Esophagus muscularis mucosa (tissue), 4 donors: ENCODE measurements at regions not wholly inside any gene's neighbourhood (a gene's known extent, or its start where the extent isn't known, plus 50 kb on each side); places are given as distances from the start of the nearest gene placed in this dataset.

Source experiments
- EP300 ChIP-seq: sonication (generic); formaldehyde crosslinking; IDR thresholded peaks from one replicate; pipeline ENCODE4 v1.6.1; 2017; ENCODE audit warnings: antibody characterized with exemption
- POLR2A ChIP-seq: fragments of 450-650 bp; IDR thresholded peaks from one replicate; pipeline ENCODE4 v1.6.1; 2017; ENCODE audit warnings: antibody characterized with exemption, moderate library complexity, mild to moderate bottlenecking, low read depth
- TF ChIP-seq, protein P1 (sequence below), 3 experiments: fragments of 200-600 bp in 2 of 3; fragments of 450-650 bp in 1 of 3; sonication (generic) in 2 of 3; IDR thresholded peaks; one replicate each; pipeline ENCODE4 v1.5.1; 2017 to 2019; ENCODE audit warnings: antibody characterized with exemption in 3 of 3, mild to moderate bottlenecking in 2 of 3, moderate library complexity in 1 of 3

GRCh38 chr1:239583536-239583935 lies 197.2 kb downstream of the CHRM3 start:
- TF ChIP-seq, protein P1, sequence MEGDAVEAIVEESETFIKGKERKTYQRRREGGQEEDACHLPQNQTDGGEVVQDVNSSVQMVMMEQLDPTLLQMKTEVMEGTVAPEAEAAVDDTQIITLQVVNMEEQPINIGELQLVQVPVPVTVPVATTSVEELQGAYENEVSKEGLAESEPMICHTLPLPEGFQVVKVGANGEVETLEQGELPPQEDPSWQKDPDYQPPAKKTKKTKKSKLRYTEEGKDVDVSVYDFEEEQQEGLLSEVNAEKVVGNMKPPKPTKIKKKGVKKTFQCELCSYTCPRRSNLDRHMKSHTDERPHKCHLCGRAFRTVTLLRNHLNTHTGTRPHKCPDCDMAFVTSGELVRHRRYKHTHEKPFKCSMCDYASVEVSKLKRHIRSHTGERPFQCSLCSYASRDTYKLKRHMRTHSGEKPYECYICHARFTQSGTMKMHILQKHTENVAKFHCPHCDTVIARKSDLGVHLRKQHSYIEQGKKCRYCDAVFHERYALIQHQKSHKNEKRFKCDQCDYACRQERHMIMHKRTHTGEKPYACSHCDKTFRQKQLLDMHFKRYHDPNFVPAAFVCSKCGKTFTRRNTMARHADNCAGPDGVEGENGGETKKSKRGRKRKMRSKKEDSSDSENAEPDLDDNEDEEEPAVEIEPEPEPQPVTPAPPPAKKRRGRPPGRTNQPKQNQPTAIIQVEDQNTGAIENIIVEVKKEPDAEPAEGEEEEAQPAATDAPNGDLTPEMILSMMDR (IDR thresholded peaks at IDR 0.05): no peak
- TF ChIP-seq EP300 (no peak), POLR2A (no peak)
